Upper lobe of left lung (tissue), 4 donors: ENCODE measurements at regions not wholly inside any gene's neighbourhood (a gene's known extent, or its start where the extent isn't known, plus 50 kb on each side); places are given as distances from the start of the nearest gene placed in this dataset.

Experiments used
- CTCF ChIP-seq, 6 experiments: fragments of 450-650 bp in 4 of 6; fragments of 200-600 bp in 2 of 6; sonication (generic) in 2 of 6; IDR thresholded peaks; one replicate each; pipeline ENCODE4 v1.5.1; 2016 to 2019; ENCODE audit warnings: antibody characterized with exemption in 6 of 6
- EP300 ChIP-seq, 4 donors: sonication (generic); formaldehyde crosslinking; IDR thresholded peaks; one replicate each; pipeline ENCODE4 v1.5.1; 2017; ENCODE audit warnings: antibody characterized with exemption in 4 of 4, control low read depth in 2 of 4
- POLR2A ChIP-seq, 4 donors: fragments of 450-650 bp; IDR thresholded peaks; one replicate each; pipeline ENCODE4 v1.5.1; 2016 to 2017; ENCODE audit warnings: antibody characterized with exemption in 4 of 4, mild to moderate bottlenecking in 2 of 4

GRCh38 chr10:65346466-65346865 is 1579.4 kb upstream of the LRRTM3 start:
- no peak for TF ChIP-seq CTCF (IDR thresholded peaks at IDR 0.05)
- no peak for TF ChIP-seq POLR2A (IDR thresholded peaks at IDR 0.05)
- TF ChIP-seq EP300 (IDR thresholded peaks at IDR 0.05) = no peak
